Activated CD8-positive, alpha-beta memory T cell treated with anti-CD3 and anti-CD28 coated beads, Interleukin-2, amount 50 U/mL, for 48 hours (primary cell): ENCODE measurements at regions not wholly inside any gene's neighbourhood (a gene's known extent, or its start where the extent isn't known, plus 50 kb on each side); places are given as distances from the start of the nearest gene placed in this dataset.

Experiments
- DNase-seq: peaks from one replicate; pipeline ENCODE4 v3.0.0-alpha.2; 2020

DNA sequence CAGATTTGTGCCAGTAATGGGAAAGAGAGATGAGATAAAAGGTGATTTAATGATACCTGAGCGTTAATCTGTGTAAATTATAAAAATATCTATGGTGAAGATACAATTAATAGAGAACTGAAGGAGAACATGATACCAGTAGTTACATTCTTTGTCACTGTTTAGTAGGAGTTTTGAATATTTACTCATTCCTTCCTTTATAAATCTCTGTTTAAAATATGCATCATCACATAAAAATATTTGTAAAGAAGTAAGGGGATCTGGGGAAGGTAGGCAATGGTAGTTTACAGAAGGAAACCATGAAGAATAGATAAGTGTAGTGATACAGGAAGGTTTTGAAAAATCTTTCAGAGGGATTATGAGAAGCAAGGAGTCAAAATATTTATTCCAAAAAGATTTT is 190.6 kb upstream of the PCDH18 start:
- no peak for DNase-seq

DNA sequence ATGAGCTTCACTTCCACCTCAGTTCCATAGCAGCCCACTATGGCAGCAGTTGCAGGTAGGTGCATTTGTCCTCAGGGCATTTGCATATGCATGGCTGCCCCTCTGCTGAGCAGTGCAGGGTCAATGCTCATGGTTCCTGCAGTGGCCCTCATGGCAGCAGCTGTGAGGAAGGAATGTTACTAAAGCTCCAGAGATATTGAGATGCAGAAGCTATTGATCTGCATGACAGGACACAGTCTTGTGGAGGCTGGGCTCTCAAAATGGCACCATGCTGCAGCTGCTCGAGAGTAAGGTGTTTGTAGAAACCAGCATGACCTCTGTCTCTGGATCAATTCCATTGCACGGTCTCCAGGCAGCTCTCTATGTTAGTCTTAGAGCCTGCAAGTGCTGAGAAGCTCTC is 179.2 kb upstream of the PCDH18 start:
- DNase-seq = no peak

DNA sequence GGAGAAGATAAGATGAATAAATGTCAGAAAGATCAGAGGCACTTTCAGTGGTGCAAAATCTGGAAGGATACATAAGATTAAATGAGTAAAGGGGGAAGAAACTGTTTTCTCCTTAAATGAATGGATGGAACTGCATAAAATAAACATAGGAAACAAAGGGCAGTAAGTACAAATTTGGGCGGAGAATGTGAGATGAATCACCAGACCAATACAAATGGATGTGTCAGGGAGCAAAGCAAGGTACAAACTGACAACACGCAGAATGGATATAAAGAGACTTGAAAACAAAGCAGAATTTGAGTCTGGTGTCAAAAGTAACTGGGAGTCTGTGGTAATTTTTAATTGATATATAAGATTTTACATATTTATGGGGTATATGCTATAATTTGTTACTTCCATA is 175.3 kb upstream of the PCDH18 start:
- DNase-seq = no peak

DNA sequence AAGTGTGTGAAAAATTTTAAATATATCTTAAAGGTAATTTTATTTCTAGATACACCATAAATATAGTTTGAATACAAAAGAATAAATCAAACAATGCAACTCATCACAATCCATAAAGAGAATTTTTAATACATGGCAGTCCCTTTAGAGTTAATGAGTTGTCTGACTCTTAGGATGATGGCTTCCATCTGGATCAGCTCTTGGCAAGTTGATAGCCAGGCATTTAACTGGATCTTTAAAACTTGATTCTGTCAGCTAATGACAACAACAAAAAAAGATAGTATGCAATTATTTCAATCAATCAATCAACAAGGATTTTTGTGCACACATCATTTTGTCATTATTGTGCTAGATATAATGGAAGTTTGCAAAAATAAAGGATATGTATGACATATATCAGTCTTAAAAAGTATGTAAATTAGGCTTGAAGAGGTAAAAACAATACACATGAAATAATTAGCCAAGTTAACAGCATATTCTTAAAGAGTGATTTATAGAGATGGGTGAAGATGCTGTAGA is 174.9 kb upstream of the PCDH18 start:
- no peak for DNase-seq

DNA sequence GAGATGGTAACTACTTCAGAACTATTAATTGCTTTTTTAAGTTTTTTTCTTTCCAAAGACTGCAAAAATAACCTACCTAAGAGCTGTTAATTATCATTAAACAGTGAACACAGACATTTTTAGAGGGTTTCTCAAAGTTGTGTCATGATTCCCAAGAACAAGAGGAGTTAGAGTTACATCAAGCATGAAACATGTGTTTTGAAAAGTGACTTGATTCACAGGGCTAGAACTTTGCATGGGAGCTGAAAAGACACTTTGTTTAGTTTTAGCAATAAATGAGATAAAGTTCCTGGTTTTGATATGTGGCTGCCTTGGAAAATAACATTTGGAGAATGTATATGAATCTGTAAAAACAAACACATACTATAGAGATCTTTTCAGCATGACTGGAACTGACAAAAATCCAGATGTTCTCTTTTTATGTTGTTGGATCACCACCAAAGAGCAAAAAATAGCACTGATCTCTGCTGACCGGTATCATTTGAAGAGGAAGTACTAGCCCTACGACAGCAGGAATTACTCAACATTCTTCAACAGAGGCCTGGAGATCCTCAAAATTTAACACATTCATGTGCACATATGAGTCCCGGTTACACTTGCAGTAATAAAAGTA is 173.0 kb upstream of the PCDH18 start:
- DNase-seq = no peak

DNA sequence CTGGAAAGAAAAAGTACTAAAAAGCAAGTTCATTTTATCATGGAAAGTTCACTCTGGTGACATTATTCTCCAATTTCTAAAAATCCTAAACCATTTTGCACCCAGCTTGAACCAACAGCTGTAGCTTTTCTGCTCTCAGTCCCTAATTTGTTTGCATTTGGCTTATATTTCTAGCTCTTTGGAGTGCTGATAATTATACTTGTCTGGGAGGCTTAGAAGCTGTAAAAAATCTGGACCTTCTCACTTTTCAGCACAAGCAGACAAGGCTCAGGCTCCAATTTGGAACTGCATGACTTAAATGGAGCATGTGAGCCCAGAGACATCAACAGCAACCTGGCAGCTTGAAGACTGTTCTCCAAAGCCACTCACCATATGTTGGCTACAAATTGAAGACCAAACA is 170.9 kb upstream of the PCDH18 start:
- DNase-seq = no peak

DNA sequence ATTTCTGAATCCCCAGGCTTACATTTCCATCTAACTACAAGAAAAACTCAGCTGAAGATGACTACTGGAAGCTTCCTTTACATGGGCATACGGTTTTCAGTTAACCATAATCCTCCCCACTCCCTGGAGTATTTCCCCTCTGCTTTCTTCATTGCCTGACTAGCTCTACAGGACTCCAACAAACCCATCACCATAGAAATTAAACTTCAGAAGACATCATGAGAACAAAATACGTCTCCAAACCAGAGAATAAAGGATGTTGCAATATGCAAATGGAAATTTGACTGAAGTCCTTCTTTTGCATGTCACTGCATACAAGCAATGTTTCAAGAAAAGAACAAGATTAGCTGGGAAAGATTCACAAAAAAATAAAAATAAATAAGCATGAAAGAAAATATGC is 170.2 kb upstream of the PCDH18 start:
- DNase-seq = no peak

DNA sequence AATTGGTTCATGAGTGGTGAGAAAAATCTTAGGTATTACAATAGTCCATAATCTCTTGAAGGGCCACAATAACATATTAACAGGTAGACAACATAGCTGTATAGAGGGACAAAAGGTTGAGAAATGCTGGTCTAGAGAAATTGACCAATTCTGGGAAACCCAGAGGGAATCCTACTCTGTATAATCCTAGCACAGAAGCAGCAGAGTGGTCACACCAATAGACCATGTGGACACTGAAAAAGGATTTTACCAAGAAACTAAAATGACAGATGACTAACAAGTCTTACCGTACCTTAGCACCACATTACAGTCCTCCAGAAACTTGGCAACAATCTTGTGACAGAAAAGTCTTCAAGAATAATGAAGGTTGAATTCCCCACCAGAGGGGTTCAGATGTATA is 169.1 kb upstream of the PCDH18 start:
- DNase-seq = no peak

DNA sequence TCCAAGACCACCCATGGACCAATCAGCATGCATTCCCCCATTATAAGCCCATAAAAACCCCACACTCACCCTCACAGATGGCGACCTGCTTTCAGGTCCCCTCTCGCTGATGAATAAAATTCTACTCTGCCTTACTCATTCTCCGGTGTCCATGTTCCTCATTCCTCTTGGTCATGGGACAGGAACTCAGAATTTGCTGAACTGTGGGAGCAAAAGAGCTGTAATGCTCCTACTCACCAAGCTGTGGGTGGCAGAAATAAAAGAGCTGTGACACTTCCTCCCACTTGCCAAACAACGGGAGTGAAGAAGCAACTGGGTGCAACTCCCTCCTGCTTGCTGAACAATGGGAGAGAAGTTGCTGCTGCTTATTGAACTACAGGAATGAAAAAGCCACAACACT is 168.5 kb upstream of the PCDH18 start:
- no peak for DNase-seq

DNA sequence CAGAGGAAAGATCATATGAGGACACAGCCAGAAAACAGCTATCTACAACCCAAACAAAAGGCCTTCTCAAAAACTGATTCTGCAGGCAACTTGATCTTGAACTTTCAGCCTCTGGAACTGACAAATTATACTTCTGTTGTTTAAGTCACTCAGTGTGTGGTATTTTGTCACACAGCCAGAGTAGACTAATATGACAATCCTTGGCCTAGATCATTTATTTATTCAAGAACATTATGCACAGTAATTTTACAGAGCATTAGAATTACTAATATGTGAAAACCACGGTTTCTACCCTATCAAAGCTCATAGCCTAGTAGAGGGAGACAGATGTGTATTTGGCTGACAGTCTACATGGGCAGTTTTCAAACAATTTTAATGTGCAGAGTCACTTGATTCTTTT is 167.8 kb upstream of the PCDH18 start:
- no peak for DNase-seq

DNA sequence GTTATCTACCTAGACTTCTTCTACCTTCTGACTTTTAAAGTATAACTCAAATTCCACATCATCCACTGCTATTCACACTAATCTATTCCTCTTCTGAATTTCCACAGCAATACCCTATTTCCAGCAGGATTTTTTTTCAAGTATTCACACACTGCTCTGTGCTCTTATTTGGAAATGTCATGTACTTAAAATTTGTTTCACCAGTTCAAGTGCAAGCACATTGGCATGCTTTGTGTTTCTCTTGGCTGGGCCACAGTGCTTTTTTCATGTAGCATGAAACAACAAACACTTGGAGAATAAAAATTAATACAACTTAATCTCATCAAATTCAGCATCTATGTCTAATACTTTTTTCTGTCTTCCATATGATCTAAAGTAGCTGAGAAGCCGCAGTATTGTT is 161.8 kb upstream of the PCDH18 start:
- no peak for DNase-seq

DNA sequence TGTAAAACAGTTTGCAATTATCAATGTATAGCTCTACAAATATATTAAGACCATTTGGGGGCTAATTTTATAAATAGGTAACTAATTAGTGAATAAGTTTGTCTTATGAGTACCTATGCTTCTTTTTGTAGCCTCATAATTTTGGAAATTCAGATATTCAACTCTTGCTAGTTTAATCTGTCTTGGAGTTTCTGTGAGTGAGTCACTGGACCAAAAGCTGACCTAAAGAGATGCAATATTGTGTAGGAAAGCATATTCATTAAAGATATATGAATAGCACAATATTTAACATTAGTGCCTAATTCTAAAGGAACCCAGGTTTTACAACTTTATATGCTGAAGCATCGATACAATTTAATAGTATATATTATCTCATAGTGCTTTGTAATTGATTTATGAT is 161.3 kb upstream of the PCDH18 start:
- DNase-seq = no peak

DNA sequence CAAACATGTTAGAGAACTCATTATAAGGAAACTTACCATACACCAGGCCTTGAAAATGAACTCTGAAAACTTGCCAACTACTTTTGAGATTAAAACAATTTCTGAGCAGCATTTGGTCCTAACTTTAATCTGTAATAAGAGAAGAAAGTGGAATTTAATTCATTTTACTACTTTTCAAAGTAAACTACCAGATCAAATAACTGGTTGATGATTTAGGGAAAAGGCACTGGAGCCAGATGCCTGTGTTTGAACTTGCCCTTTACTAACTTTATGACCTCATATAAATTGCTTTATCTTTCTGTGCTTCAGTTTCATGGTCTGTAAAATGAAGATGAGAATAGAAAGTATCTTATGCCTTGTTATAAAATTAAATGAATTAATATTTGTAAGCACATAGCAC is 159.9 kb upstream of the PCDH18 start:
- no peak for DNase-seq

DNA sequence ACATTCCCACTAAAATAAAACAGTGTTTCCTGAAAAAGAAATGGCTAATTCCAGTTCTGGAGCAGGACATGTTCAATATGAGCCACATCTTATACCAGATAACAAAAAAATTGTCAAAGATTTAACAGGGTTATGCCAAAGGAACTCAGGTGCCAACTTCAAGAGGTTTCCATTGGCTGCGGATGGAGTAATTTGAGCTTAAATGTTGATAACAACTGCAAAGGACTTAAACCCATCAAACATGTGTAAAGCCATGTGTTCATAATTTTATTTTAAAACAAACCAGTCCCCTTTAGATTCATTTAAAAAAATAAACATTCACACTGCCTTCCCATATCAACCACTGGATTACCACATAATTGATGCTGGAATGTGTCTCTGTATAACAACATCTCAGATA is 156.4 kb upstream of the PCDH18 start:
- DNase-seq = no peak

DNA sequence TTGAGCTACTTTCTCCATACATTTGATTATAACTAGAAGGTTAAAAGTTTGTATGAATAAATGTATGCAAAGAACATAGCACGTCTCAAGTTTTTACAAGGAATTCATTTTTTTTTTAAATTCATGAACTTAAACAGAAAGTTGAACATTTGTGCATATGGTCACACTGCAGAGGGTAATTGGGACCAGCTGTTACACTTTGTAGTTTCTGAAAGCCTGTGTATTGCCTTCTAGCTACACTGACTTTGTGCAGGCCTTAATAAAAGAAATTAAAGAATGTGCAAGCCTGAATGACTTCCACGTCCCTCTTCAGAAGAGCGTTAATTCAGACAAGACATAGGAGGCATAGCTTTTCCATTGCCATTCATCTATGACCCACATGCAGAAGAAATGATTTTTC is 153.1 kb upstream of the PCDH18 start:
- DNase-seq = no peak

DNA sequence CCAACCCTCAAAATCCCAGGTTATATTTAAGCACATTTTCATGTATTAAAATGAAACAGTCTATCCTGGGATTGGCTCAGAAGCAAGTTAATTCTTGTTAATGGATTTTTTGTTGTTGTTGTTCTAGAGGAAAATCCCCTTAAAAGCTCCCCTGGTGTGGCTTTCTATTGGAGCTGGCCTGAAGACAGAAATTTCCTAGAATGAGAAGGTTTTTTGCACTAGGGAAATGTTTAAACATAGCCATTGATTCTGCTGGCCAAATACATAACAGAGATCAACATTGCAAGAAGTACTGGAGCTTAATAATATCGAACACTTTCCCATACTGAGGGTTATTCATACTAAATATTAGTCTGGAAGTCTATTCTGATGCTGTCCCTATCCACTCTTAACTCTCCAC is 148.8 kb upstream of the PCDH18 start:
- no peak for DNase-seq

DNA sequence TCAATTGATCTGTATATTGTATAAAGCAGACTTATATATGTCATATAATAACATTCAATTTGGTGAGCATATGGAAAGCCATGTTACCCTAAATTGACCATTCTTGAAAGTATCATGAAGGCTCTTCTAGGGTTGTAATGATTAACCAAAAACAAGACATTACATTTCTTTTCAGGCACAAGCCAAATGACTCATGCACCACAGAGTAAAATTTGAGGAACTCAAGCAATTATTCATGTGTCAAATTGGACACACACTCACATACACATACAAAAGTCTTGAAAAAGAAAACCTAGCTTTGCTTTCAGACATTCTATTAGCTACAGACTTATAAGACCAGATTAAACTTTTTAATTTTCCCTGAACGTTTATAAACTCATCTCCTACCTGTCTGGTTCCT is 146.5 kb upstream of the PCDH18 start:
- DNase-seq = no peak

DNA sequence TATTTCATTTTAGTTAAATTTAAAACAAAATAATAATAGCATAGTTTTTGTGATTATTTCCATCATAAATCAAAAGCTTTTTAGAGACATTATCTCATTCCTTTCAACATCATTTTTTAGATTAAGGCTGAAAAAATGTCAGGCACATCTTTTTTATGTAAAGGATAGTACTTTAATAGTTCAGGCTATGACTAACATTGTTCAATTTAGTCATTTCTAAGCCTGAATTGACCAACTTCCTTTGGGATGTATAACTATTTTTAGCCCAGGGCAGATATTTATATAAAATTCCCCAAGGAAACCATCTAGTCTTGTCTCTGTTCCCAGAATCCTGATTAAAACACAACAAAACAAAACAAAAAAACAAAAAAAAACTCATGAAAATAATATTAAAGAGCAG is 145.6 kb upstream of the PCDH18 start:
- DNase-seq = no peak

DNA sequence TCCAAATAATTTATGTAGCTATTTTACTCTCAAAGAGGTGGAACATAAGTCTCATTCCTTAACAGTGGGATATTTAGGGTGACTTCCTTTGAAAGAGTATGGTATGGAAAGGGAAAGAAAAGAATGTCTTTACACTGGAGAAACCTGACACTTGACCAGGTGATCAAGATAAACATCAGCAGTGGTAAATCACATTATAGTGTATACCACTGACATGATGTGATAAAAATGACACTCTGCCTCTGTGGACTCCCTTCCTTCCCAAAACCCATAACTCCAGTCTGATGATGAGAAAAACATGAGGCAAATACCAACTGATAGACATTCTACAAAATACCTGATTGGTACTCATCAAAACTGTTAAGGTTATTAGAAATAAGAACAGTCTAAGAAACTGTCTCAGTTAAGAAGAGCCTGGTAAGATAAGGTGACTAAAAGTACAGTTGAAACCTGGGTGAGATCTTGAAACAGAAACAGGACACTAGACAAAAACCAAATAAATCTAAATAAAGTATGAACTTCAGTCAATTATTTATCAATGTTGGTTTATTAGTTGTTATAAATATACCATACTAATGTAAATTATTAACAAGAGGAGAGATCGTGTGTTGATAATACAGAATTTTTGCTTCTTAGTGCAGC is 144.2 kb upstream of the PCDH18 start:
- no peak for DNase-seq

DNA sequence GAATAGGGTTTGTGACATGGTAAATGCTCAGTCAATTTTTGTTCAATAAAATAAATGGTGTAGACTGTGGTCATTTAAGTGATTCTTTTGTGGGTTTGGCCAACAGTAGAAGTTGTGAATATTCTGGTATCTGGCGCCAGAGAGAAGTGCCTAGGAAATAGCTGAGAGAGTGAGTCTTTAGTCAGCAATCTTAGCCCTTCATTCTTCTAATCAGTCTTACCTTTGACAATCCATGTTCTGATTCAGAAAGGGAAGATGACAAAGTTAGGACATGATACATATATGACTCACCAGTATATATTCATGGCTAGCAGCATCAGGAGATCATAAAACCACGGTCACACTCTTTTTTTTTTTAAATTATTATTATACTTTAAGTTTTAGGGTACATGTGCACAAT is 141.8 kb upstream of the PCDH18 start:
- DNase-seq = no peak

DNA sequence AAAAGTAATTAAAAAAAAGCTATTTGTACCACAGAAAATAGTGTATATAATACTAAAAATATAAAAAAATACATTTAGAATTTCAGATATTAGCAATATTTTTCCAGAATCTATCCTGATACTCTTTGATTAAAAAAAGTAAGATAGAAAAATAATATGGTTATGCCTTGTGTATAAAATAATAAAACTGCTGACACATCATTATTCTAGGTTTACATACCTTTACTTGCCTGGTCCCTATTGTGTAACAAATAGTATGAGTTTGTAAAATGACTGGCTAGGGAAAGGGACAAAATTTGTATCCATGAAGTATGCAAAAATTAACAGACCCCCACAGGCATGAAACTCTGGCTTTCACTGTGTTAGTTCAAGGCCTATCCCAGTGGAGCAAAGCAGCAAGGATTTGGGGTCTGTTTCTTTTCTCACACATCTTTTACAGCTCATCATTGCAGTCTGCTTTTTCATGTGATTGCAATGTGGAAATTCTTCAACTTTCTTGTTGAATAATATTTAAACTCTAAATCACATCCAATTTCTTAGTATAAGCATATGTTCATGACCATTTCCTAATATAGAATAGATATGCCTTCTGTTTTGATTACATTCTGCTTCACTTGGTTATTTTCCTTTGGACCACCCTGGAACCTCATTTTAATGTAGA is 136.7 kb upstream of the PCDH18 start:
- DNase-seq = no peak

DNA sequence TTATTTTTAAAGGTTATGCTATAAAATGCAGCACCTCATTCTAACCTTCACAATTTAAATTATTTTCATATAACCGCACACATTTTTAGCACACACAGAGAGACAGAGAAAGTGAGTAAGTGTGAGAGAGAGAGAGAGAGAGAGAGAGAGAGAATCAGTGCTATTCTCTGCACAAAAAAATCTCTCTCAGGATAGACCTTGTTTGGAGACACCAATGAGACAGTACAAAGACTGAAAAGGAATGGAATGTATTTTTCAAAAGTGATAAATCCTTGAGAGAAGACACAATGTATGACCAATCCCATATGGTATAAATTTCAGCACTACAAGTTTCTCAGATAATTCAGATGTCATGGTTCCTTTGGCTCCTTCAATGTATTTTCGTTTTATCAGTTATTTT is 132.1 kb upstream of the PCDH18 start:
- no peak for DNase-seq

DNA sequence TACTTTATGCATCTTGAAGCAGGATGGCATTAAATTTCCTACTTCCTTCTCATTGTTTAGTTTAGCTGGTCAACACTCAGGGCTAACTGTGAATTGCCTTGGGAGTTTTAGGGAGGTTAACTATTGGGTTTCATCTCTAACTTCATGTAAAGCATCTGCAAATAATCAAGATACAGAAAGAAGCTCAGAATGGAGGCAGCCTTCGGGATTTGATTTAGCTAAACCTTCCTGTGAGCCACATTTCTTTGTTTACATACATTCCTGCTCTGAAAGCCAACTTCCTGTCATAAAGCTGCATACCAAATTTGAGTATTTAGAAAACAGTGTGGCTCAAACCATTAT is 131.7 kb upstream of the PCDH18 start:
- DNase-seq = no peak

DNA sequence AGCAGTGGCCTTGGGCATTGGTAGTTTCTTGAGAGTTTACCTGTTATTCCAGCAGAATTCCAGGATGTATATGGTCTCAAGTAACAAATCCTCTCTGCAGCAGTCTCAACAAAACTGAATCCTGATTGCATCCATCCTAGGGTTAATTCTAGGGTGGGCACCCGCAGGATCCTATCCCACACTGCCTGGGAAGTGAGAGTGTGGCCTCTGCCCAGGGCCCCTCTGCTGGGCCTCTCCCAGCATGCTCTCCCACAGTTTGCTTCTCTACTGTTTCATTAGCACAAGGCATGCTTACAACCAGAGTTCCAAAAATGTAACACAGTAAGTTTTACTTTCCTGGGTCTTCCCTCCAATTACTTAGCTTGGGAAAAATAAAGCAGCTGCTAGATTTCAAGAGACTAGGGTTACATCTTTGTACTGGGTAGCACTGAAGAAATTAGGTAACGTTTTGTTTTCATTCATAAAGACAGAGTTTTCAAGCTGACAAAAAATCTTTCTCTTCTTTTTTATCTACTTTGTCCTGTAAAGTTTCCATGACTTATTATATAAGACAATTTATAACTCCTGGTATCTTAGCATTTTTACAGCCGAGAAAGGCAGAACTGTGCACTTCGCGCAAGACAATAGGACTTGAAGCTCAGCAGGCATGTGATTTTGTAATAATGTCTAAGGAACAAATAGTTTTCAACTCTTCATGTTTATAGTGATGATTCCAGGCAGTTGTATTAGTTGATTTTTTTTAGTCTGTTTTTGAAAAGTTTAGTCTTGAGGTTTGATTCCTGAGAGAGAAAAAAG is 131.2 kb upstream of the PCDH18 start:
- DNase-seq = no peak
